Colonic mucosa (tissue), 4 donors: ENCODE measurements at regions not wholly inside any gene's neighbourhood (a gene's known extent, or its start where the extent isn't known, plus 50 kb on each side); places are given as distances from the start of the nearest gene placed in this dataset.

Source experiments
- DNase-seq: peaks from one replicate; pipeline ENCODE4 v3.0.0-alpha.2; 2020
- H3K27ac ChIP-seq: fragments of 200-600 bp; one replicate; pipeline ENCODE4 v1.8.0; 2021
- H3K27me3 ChIP-seq: fragments of 200-600 bp; one replicate; pipeline ENCODE4 v1.8.0; 2021
- H3K36me3 ChIP-seq: fragments of 200-600 bp; one replicate; pipeline ENCODE4 v1.8.0; 2021
- H3K4me1 ChIP-seq: fragments of 200-600 bp; one replicate; pipeline ENCODE4 v1.8.0; 2021; ENCODE audit warnings: mild to moderate bottlenecking
- H3K4me3 ChIP-seq: fragments of 200-600 bp; one replicate; pipeline ENCODE4 v1.8.0; 2021
- H3K9ac ChIP-seq, 2 donors: one replicate each; pipeline ENCODE4 v1.7.0; 2013; ENCODE audit warnings: control low read depth in 2 of 2, low read depth in 2 of 2, low read length in 2 of 2
- H3K9me3 ChIP-seq: fragments of 200-600 bp; one replicate; pipeline ENCODE4 v1.8.0; 2021
- CTCF ChIP-seq: fragments of 200-600 bp; IDR thresholded peaks from one replicate; pipeline ENCODE4 v1.8.0; 2022; ENCODE audit warnings: antibody characterized with exemption, mild to moderate bottlenecking
- intact Hi-C: fragments of 100-400 bp; cut with DNase I; formaldehyde crosslinking; loops from one replicate; pipeline ENCODE4 v1.14.1; 2022
- donor health status: healthy.
- donor health status: DM: no; HTN: no; CAD: no.
- donor health status: DM: no; HTN: no; CAD: no.

- H3K27ac ChIP-seq: no peak overlapping the region
- no peaks in the 10 kb centered on the region for H3K9me3 ChIP-seq
- intact Hi-C loops: no loop called here
- no peaks in the 10 kb centered on the region for H3K36me3 ChIP-seq
- H3K9ac ChIP-seq: no peak overlapping the region
- no peaks in the 10 kb centered on the region for H3K27me3 ChIP-seq
- no peak overlapping the region for H3K4me3 ChIP-seq
- no peaks in the 10 kb centered on the region for H3K4me1 ChIP-seq
- TF ChIP-seq CTCF: no peak
- DNase-seq: no peak
These were observed 449.4 kb upstream of the SOX11 start for GRCh38 chr2:5242751-5243150.

- H3K4me3 ChIP-seq: no peak overlapping the region
- no peaks in the 10 kb centered on the region for H3K4me1 ChIP-seq
- no peaks in the 10 kb centered on the region for H3K36me3 ChIP-seq
- H3K9ac ChIP-seq: no peak overlapping the region
- TF ChIP-seq CTCF: no peak
- H3K27ac ChIP-seq: no peak overlapping the region
- DNase-seq: no peak
- intact Hi-C loops: no loop called here
- no peaks in the 10 kb centered on the region for H3K27me3 ChIP-seq
- H3K9me3 ChIP-seq: no peaks in the 10 kb centered on the region
These were observed 441.7 kb upstream of the SOX11 start for GRCh38 chr2:5250482-5250881.

- intact Hi-C loops: no loop called here
- Histone ChIP-seq H3K36me3 (no peaks in the 10 kb centered on the region), H3K4me1 (no peaks in the 10 kb centered on the region), H3K27ac (no peak overlapping the region), H3K9me3 (no peaks in the 10 kb centered on the region), H3K9ac (no peak overlapping the region), H3K4me3 (no peak overlapping the region), H3K27me3 (no peaks in the 10 kb centered on the region)
- no peak for DNase-seq
- no peak for TF ChIP-seq CTCF
These were observed 438.9 kb upstream of the SOX11 start for GRCh38 chr2:5253263-5253662.

GRCh38 chr2:5254791-5255332 is 437.3 kb upstream of the SOX11 start:
- no peak overlapping the region for H3K27ac ChIP-seq
- no peaks in the 10 kb centered on the region for H3K27me3 ChIP-seq
- no peak for DNase-seq
- TF ChIP-seq CTCF: no peak
- no peaks in the 10 kb centered on the region for H3K4me1 ChIP-seq
- intact Hi-C loops: no loop called here
- no peaks in the 10 kb centered on the region for H3K36me3 ChIP-seq
- H3K9me3 ChIP-seq: no peaks in the 10 kb centered on the region
- no peak overlapping the region for H3K4me3 ChIP-seq
- no peak overlapping the region for H3K9ac ChIP-seq

- intact Hi-C loops: no loop called here
- no peak overlapping the region for H3K9ac ChIP-seq
- H3K27ac ChIP-seq: no peak overlapping the region
- H3K9me3 ChIP-seq: no peaks in the 10 kb centered on the region
- H3K4me3 ChIP-seq: no peak overlapping the region
- no peak for TF ChIP-seq CTCF
- no peaks in the 10 kb centered on the region for H3K4me1 ChIP-seq
- H3K36me3 ChIP-seq: no peaks in the 10 kb centered on the region
- no peaks in the 10 kb centered on the region for H3K27me3 ChIP-seq
- DNase-seq: no peak
These were observed 428.9 kb upstream of the SOX11 start for GRCh38 chr2:5263291-5263690.

GRCh38 chr2:5264361-5264760 is 427.8 kb upstream of the SOX11 start:
- TF ChIP-seq CTCF: no peak
- Histone ChIP-seq H3K9ac (no peak overlapping the region), H3K27me3 (no peaks in the 10 kb centered on the region), H3K4me3 (no peak overlapping the region), H3K4me1 (no peaks in the 10 kb centered on the region), H3K9me3 (no peaks in the 10 kb centered on the region), H3K36me3 (no peaks in the 10 kb centered on the region), H3K27ac (no peak overlapping the region)
- intact Hi-C loops: no loop called here
- no peak for DNase-seq
